ENCODE measurements at regions not wholly inside any gene's neighbourhood (a gene's known extent, or its start where the extent isn't known, plus 50 kb on each side); places are given as distances from the start of the nearest gene placed in this dataset.

GRCh38 chr12:64938179-64938578 lies 113.7 kb downstream of the TBC1D30 start:
- TF ChIP-seq CTCF (IDR thresholded peaks at IDR 0.05; ENCODE audit: poor library complexity) (no peak), EZH2 (IDR thresholded peaks at IDR 0.05; ENCODE audit: borderline replicate concordance) (no peak)

Data from hepatocyte (in vitro differentiated cells).